ENCODE measurements at regions not wholly inside any gene's neighbourhood (a gene's known extent, or its start where the extent isn't known, plus 50 kb on each side); places are given as distances from the start of the nearest gene placed in this dataset.

- 0 out of 7 replicates have a peak overlapping the region, but pooled peaks of 1 of the 3 experiments have one; percentile 9 for H3K27ac Mint-ChIP-seq
- Histone ChIP-seq H3K14ac (ENCODE audit: insufficient read depth, low read length) (no peak overlapping the region), H2BK5ac (ENCODE audit: insufficient read length, low read length) (no peak overlapping the region), H3K4ac (ENCODE audit: low read depth, low read length) (no peak overlapping the region), H3K4me2 (ENCODE audit: insufficient read depth, insufficient read length, low read length) (no peak overlapping the region), H3K23me2 (ENCODE audit: insufficient read length, low read depth, low read length, poor library complexity, severe bottlenecking) (no peaks in the 10 kb centered on the region), H2AK5ac (ENCODE audit: insufficient read length, low read length) (no peak overlapping the region), H4K8ac (replicated peaks; ENCODE audit: insufficient read length, low read depth, low read length) (no peak overlapping the region), H4K20me1 (ENCODE audit: control insufficient read depth, insufficient read depth, insufficient read length) (no peaks in the 10 kb centered on the region), H3K4me1 (ENCODE audit: insufficient read depth, low read length) (no peaks in the 10 kb centered on the region), H2BK12ac (ENCODE audit: insufficient read length, low read depth, low read length) (no peak overlapping the region), H2BK20ac (ENCODE audit: low read depth, low read length, poor library complexity, severe bottlenecking) (no peak overlapping the region), H4K91ac (ENCODE audit: insufficient read length, low read depth, low read length) (no peak overlapping the region), H3K23ac (ENCODE audit: insufficient read length, low read depth, low read length) (no peak overlapping the region), H2BK15ac (ENCODE audit: low read depth, low read length) (no peak overlapping the region), H3T11ph (ENCODE audit: low read length) (no peak overlapping the region), H3K27ac (ENCODE audit: insufficient read length, low read depth, low read length) (no peak overlapping the region), H4K5ac (ENCODE audit: insufficient read length, low read depth, low read length) (no peak overlapping the region), H3K79me1 (ENCODE audit: insufficient read depth, low read depth, low read length, poor library complexity, severe bottlenecking) (no peaks in the 10 kb centered on the region), H3K56ac (ENCODE audit: insufficient read length, low read depth, low read length) (no peak overlapping the region), H3K18ac (ENCODE audit: insufficient read length, low read depth, low read length) (no peak overlapping the region), H2AFZ (ENCODE audit: low read length) (no peak overlapping the region), H3K79me2 (ENCODE audit: insufficient read depth, low read length) (no peaks in the 10 kb centered on the region), H3K27me3 (ENCODE audit: insufficient read depth, low read length) (no peaks in the 10 kb centered on the region), H2BK120ac (ENCODE audit: low read depth, low read length, poor library complexity, severe bottlenecking) (no peak overlapping the region), H3K9ac (ENCODE audit: extremely low read depth, insufficient read length, low read length) (no peak overlapping the region), H3K9me3 (ENCODE audit: control insufficient read depth, low read depth, low read length) (no peaks in the 10 kb centered on the region)
- DNase-seq = no peak
- H3K27me3 Mint-ChIP-seq (ENCODE audit: low read depth) = no peaks in the 10 kb centered on the region
- TF ChIP-seq CTCF (conservative IDR thresholded peaks at IDR 0.05) = no peak
- no CpG with 5 or more reads among the region's 4 CpGs for WGBS (ENCODE audit: extremely low coverage, insufficient read length, low lambda C conversion rate)
- H3K4me3 Mint-ChIP-seq = no peak overlapping the region
- H3K36me3 Mint-ChIP-seq (ENCODE audit: insufficient read depth in 1 of 3, low read depth in 3 of 3) = no peaks in the 10 kb centered on the region
- peaks cover 6 to 16% of the 10 kb centered on the region in 2 experiments; a peak in 3 of 4 replicates for H3K4me1 Mint-ChIP-seq
- H3K9me3 Mint-ChIP-seq = no peaks in the 10 kb centered on the region; a peak in 1 of 5 replicates
Observed at GRCh38 chr1:182207300-182207699, 145.8 kb upstream of the ZNF648 start.

Data from H9 (cell line).